ENCODE measurements at regions not wholly inside any gene's neighbourhood (a gene's known extent, or its start where the extent isn't known, plus 50 kb on each side); places are given as distances from the start of the nearest gene placed in this dataset.

- no peak for TF ChIP-seq CTCF (IDR thresholded peaks at IDR 0.05)
- TF ChIP-seq POLR2A (IDR thresholded peaks at IDR 0.05): no peak
These were observed 75.0 kb upstream of the HSPA9 start for GRCh38 chr5:138650196-138650595.
